Uterus (tissue), 2 donors: ENCODE measurements at regions not wholly inside any gene's neighbourhood (a gene's known extent, or its start where the extent isn't known, plus 50 kb on each side); places are given as distances from the start of the nearest gene placed in this dataset.

ENCODE experiments used
- POLR2A ChIP-seq, 2 donors: fragments of 450-650 bp; IDR thresholded peaks; one replicate each; pipeline ENCODE4 v1.6.1; 2016; ENCODE audit warnings: antibody characterized with exemption in 2 of 2, mild to moderate bottlenecking in 1 of 2, moderate library complexity in 1 of 2
- TF ChIP-seq, protein P1 (sequence below), 4 experiments: fragments of 200-600 bp in 2 of 4; fragments of 450-650 bp in 2 of 4; sonication (generic) in 2 of 4; IDR thresholded peaks; one replicate each; pipeline ENCODE4 v1.5.1; 2016 to 2019; ENCODE audit warnings: antibody characterized with exemption in 4 of 4, mild to moderate bottlenecking in 2 of 4, moderate library complexity in 1 of 4

DNA sequence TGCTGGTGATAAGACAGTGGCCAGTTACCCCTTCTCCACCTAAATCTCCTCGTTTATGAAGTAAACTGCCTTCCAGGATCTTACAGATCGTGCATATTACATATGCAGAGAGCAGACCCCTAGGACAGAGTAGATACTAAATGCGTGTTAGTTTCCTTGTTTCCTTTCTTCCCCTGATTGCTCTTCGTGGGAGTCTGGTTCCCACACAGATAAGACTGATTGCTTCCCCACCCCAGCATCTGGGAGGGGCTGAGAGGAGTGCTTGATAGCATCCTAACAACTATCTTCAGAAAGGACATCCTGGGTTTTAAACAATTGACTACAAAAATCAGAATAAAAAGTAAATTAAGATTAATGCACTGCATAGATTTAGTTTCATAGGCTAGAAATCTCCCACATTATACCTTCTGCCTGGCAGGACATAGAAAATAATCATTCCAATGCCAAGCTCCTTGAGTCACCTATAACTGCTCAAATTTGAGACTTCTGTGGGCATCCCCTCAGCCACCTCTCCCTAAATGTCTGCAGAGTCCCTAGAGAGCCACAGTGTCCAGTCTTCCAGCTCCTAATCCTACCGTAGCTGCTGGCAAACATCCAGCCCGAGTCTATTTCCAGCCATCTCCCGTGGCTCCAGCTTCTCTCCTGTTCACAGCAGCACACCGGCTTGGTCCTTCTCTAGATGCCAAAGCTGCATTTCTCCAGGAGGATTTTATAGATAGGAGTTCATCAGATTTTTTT, 128.3 kb downstream of the LRRC30 start:
- TF ChIP-seq, protein P1, sequence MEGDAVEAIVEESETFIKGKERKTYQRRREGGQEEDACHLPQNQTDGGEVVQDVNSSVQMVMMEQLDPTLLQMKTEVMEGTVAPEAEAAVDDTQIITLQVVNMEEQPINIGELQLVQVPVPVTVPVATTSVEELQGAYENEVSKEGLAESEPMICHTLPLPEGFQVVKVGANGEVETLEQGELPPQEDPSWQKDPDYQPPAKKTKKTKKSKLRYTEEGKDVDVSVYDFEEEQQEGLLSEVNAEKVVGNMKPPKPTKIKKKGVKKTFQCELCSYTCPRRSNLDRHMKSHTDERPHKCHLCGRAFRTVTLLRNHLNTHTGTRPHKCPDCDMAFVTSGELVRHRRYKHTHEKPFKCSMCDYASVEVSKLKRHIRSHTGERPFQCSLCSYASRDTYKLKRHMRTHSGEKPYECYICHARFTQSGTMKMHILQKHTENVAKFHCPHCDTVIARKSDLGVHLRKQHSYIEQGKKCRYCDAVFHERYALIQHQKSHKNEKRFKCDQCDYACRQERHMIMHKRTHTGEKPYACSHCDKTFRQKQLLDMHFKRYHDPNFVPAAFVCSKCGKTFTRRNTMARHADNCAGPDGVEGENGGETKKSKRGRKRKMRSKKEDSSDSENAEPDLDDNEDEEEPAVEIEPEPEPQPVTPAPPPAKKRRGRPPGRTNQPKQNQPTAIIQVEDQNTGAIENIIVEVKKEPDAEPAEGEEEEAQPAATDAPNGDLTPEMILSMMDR (IDR thresholded peaks at IDR 0.05), result no peak
- no peak for TF ChIP-seq POLR2A (IDR thresholded peaks at IDR 0.05)
